ENCODE measurements at regions not wholly inside any gene's neighbourhood (a gene's known extent, or its start where the extent isn't known, plus 50 kb on each side); places are given as distances from the start of the nearest gene placed in this dataset.
"Not testable (repeated sequence)": the region's sequence is repeated elsewhere in the genome, so short reads cannot be mapped to it uniquely, and the experiment has no call there.

DNA sequence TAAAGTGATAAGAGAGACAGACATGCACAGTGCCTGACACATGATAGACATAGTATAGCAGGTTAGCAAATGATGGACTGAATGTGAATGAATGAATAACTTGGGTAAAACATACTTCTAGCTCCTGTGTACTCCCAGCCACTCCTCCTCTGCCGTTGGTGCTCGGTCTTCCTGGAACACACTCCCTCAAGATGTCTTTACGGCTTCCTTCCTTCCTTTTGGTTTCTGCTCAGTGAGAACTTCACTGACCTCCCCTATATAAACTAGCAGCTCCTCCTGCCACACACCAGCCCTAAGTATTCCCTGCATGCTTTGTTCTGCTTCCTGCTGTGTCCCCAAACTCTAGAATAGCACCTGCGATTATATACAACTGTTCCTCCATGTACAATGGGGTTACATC, 50.2 kb downstream of the RAD54L2 start:
- DNase-seq (ENCODE audit: low read depth): peak; percentile 12

DNA sequence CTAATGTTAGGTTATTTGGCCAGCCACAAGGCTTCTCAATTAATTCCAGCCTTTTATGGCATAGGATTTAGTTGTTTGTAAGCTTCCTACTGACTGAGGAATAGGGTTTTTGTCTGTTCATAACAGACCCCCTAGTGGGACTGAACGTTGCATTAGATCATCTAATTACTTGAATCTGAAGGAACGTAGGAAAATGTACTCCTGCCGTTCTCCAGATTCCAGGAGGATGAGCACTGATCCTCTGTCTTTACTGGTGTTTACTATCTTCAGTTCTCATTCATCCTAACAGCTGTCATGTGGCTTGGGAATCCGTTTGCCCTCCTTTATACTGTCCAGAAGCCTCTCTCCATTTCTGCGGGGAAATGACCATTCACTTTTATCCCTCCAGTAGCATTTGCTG, 52.7 kb downstream of the RAD54L2 start:
- no peak for DNase-seq (ENCODE audit: low read depth)

- no peak for DNase-seq (ENCODE audit: low read depth)
Observed at GRCh38 chr3:51593697-51594096, 55.2 kb downstream of the RAD54L2 start.

- DNase-seq (ENCODE audit: low read depth): not testable (repeated sequence)
Observed at GRCh38 chr3:51599638-51600037, 61.1 kb downstream of the RAD54L2 start.

- no peak for DNase-seq (ENCODE audit: low read depth)
Observed at GRCh38 chr3:51604212-51604611, 65.7 kb downstream of the RAD54L2 start.

- DNase-seq (ENCODE audit: low read depth): no peak
Observed at GRCh38 chr3:51605938-51606337, 65.1 kb upstream of the TEX264 start.

DNA sequence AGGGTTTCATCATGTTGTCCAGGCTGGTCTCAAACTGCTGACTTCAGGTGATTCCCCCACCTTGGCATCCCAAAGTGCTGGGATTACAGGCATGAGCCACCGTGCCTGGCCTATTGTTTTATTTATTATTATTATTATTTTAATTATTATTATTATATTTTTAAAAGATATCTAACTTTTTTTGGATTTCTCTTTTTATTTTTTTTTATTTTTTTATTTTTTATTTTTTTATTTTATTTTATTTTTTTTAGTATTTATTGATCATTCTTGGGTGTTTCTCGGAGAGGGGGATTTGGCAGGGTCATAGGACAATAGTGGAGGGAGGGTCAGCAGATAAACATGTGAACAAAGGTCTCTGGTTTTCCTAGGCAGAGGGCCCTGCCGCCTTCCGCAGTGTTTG, 64.2 kb upstream of the TEX264 start:
- not testable (repeated sequence) for DNase-seq (ENCODE audit: low read depth)

DNA sequence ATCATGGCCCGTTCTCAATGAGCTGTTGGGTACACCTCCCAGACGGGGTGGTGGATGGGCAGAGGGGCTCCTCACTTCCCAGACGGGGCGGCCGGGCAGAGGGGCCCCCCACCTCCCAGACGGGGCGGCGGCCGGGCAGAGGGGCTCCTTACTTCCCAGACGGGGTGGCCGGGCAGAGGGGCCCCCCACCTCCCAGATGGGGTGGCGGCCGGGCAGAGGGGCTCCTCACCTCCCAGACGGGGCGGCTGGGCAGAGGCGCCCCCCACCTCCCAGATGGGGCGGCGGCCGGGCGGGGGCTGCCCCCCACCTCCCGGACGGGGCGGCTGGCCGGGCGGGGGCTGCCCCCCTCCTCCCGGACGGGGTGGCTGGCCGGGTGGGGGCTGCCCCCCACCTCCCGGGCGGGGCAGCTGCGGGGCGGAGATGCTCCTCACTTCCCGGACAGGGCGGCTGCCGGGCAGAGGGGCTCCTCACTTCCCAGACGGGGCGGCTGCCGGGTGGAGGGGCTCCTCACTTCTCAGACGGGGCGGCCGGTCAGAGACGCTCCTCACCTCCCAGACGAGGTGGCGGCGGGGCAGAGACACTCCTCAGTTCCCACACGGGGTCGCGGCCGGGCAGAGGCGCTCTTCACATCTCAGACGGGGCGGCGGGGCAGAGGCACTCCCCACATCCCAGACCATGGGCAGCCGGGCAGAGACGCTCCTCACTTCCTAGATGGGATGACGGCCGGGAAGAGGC, 63.3 kb upstream of the TEX264 start:
- not testable (repeated sequence) for DNase-seq (ENCODE audit: low read depth)

- DNase-seq (ENCODE audit: low read depth): no peak
Observed at GRCh38 chr3:51610708-51611107, 60.3 kb upstream of the TEX264 start.

DNA sequence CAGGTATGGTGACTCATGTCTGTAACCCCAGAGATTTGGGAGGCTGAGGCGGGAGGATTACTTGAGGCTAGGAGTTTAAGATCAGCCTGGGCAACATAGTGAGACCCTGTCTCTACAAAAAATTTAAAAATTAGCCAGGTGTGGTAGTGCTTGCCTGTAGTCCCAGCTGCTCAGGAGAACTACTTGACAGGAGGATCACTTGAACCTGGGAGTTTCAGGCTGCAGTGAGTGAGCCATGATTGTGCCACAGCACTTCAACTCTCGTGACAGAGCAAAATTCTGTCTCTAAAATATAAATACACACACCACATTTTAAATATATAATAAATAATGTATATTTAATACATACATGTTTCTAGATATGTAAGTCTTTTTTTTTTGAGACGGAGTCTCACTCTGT, 53.5 kb upstream of the TEX264 start:
- DNase-seq (ENCODE audit: low read depth): no peak

- not testable (repeated sequence) for DNase-seq (ENCODE audit: low read depth)
Observed at GRCh38 chr3:51618038-51618437, 53.0 kb upstream of the TEX264 start.

DNA sequence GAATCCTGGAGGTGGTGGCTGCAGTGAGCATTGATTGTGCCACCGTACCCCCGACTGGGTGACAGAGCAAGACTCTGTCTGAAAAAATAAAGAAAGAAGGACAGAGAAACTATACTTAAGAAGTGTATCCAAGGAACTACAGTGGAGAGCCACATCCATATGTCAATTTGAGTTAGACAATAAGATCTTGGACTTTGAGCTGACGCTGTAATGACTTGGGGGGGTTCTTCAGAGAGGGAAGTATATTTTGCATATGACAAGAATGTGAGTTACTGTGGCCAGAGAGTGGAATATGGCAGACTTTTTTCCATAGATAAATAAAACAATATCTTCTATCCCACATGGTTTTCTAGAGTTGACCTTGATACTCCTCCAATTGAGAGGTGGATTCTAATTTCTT, 52.6 kb upstream of the TEX264 start:
- no peak for DNase-seq (ENCODE audit: low read depth)

DNA sequence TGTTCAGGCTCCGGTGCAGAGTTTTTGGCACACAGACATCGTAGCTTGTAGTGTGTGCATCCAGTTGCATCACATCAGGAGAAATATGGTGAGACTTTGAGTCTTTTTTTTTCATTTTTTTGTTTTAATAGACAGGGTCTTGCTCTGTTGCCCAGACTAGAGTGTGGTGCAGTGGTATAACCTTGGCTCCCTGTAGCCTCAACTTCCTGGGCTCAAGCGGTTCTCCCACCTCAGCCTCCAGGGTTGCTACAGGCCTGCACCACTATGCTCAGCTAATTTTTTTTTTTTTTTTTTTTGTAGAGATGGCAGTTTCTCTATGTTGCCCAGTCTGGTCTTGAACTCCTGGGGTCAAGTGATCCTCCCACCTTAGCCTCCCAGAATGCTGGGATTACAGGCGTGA, 51.1 kb upstream of the TEX264 start:
- no peak for DNase-seq (ENCODE audit: low read depth)

- no peak for DNase-seq (ENCODE audit: low read depth)
Observed at GRCh38 chr3:51620543-51620942, 50.5 kb upstream of the TEX264 start.

GRCh38 chr3:51621091-51621892, 49.8 kb upstream of the TEX264 start:
- DNase-seq (ENCODE audit: low read depth): no peak
